NCI-H524 (cell line): ENCODE measurements at regions not wholly inside any gene's neighbourhood (a gene's known extent, or its start where the extent isn't known, plus 50 kb on each side); places are given as distances from the start of the nearest gene placed in this dataset.
A peak's percentile ranks its signal among the peaks of the same experiment; 100 is the strongest.

Experiments
- DNase-seq, 2 experiments: peaks; one replicate each; lab custom pipeline; 2025; lab: John Stamatoyannopoulos, UW

DNA sequence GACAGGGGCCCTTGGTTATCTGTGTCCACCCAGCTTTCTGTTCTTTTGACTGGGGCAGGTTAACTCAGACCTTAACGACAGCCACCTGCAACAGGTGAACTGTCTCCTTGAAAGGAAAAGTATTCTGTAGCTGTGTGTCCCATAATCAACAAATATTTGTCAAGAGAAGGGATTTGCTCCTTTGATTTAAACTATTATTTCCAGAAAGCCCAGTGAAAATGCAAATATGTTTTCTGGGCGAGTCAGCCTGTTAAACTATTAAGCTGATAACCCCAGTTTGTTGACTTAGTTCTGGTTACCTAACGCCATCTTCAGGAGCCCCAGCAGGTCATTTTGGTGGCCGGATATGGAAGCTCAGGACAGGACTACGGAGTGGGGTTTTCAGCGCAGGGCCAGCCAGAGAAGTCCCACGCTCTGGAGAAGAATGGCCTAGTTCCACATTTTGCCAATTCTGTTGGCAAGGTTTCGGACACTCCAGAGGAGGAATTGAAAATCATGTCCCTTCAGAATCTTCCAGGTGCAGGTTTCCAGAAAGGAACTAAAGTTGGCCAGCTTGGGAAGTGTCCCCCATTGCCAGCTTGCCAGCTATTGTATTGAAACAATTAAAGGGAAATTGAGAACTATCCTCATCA lies 54.5 kb downstream of the ADRA2A start:
- DNase-seq, result no peak

- DNase-seq, result no peak
Observed at GRCh38 chr10:111137007-111137406, 60.2 kb downstream of the ADRA2A start.

DNA sequence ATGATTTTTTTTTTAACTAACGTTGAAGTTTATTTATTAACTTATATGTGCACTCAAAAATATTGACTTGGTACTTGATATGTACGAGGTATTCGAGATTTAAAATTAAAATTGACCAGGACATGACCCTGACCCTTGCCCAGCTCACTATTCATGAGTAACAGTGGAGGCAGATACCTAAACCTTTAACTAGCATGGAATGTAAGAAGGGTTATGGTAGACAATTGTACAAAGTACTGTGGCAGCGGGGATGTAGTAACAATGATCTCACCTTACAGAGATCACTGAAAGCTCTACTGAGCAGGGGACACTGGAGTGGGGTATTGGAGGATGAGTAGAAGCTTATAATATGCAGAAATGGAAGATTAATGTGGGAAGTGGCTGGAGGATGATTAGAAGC lies 60.8 kb downstream of the ADRA2A start:
- DNase-seq, result no peak

DNA sequence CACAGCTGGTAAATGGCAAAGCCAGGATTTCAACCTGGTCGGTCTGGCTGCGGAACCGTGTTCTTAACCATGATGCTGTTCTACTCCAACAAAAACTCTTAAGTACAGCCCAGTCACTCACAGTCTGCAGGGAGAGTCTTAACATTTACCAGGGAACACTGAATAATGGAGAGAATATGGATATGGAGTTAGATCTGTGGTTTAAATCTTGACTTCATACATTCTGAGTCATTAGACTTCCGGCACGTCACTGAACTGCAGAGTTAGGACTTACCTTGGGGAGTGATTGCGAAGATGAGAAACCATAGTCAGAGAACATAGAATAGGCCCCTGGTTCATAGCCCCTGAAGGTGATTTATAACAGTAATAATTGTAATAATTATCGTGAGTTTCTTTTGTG lies 61.7 kb downstream of the ADRA2A start:
- DNase-seq, result no peak

GRCh38 chr10:111139567-111139966 lies 62.7 kb downstream of the ADRA2A start:
- DNase-seq, result no peak

- DNase-seq, result no peak
Observed at GRCh38 chr10:111142092-111142768, 65.4 kb downstream of the ADRA2A start.

GRCh38 chr10:111146025-111146640 lies 69.3 kb downstream of the ADRA2A start:
- no peak for DNase-seq

- DNase-seq, result no peak
Observed at GRCh38 chr10:111148025-111148424, 71.2 kb downstream of the ADRA2A start.

DNA sequence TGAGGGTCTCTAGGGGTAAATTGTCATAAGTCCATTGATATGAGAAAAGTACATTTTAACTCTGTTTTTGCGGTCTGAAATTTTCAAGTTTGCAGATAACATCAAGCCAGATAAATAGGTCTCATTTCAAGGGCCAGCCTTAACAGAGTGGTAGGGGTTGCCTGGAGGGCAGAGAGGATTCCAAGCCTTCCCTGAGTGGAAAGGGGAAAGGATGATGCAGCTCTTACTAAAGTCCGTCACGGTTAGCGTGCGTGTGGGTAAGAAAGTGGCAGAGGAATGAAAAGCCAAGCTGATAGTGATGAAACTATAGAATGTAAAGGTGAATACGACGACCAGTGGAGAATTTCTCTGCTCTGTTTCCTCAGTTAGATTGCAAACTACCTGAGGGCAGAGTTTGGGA lies 71.6 kb downstream of the ADRA2A start:
- no peak for DNase-seq

DNA sequence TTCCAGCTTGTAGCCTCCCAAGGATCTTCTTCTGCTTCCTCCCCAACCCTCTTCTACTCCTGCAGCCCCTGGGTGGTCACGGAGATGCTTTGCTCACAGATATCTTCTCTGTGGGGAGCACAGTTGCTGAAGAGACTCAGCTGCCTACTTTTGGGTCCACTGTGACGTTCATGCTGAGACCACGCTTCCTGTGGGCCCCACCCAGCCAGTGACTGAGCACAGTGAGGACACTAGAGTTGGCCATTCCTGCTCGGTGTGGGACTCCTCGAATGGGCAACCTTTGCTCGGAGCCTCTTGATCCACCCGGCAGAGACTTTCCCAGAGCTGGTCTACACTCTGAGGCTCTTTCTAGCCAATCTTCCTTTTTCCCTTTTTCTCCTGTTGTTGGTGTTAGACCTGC lies 73.9 kb downstream of the ADRA2A start:
- DNase-seq, result no peak

GRCh38 chr10:111151595-111152307 lies 74.9 kb downstream of the ADRA2A start:
- peak in 1 of 2 experiments; percentile 1 for DNase-seq

DNA sequence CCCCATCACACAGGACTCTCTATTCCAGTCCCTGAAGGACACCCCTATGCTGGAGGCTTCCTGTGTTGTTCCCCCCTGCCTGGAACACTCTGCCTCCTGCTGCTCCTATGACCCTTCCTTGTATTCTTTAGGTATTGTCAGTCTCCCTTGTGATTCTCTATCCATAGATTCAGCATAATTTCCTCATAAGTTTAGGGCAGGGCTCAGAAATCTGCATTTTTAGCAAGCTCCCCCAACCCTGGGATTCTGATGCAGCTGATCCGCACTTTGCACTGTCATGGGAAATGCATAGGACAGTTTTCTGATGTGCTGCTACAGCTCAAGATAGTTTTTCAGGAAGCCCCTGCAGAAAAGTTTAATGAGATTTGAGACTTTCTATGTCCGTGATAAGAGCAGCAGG lies 79.9 kb downstream of the ADRA2A start:
- no peak for DNase-seq

- no peak for DNase-seq
Observed at GRCh38 chr10:111158595-111158994, 81.8 kb downstream of the ADRA2A start.

DNA sequence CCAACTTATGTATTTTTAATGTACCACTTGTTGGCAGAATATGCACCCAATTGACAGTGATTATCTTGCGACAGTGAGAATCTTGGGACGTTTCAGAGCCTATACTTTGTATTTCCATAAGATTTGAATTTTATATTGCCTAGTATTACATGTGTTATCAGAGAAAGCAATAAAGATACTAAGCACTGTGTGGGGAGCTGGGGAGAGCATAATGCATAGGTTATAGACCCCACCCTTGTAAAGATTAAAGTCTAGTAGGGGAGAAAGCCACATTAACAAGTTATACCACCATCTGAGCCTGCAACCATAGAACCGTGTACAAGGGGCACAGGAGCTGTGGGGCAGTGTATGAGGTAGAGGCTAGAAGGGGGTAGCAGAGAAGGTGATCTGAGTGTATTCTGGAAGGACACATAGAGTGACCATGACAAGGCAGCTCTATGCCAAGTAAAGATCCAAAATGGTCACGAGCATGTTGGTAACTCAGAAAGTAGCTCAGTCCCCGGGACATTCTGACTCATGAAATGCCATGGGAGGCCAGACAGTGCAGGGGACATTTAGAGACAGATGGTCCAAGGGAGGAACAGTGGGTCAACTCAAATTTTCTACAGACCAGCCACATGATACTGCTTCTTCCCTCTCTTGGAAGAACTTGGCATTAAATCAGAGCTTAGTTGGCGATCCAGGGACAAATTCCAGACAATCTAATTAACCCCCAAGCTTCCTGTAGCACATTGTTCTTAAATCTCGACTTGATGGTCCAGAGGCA lies 84.5 kb downstream of the ADRA2A start:
- DNase-seq, result no peak

GRCh38 chr10:111171183-111171582 lies 94.4 kb downstream of the ADRA2A start:
- no peak for DNase-seq

- no peak for DNase-seq
Observed at GRCh38 chr10:111175787-111176186, 99.0 kb downstream of the ADRA2A start.

DNA sequence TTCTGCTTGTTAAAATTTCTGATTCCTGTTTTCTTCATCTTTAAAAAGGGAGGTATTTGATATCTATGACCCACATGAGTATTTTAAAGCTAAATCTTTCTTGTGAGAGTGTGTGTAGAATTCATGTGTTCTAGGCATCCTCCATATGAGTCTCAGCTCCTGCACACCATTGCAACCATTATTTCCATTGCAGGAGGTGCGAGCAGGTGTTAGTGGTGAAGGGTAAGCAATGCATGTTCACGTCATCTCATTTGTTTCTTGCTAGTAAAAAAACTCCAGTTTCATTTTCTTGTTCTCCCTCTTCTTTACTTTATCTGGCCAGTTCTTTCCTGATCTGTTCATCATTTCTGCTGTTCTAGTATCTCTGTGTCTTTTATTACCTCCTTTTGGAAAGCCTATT lies 100.5 kb downstream of the ADRA2A start:
- DNase-seq, result no peak

DNA sequence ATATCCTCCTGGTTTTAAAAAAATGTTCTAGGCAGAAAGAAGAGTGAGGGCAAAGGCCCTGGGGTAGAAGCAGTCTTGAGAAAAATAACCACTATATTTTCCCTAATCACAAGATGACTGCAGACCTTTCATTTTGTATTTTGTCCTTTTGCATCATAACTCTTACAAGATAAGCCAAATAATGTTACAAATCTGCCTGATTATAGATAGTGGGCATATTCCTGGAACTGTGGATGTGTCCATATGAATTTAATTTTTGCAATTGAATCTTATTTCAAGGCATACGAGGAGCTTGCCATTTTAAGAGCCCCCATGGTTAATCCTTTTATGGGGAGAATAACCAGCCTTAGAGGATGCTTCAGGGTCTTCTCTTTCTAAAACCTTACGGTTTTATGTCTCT lies 102.7 kb downstream of the ADRA2A start:
- DNase-seq, result no peak

DNA sequence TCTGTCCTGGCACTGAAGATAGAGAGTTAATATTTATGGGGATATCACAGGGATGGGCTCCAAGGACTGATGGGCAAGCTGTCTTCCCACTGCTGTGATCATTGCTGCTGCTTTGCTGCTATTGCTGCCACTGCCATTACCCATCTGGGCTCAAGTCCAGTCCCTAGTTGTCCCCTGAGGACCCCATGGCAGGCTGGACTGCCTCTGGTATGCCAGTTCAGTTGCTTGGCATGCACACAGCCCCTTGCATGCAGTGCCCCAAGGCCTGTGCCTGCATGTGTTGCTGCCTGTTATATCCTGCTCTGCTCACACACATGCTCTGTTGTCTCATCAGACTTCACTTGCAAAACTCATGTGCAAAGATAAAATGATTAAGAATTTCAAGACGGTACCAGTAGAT lies 109.5 kb downstream of the ADRA2A start:
- no peak for DNase-seq

DNA sequence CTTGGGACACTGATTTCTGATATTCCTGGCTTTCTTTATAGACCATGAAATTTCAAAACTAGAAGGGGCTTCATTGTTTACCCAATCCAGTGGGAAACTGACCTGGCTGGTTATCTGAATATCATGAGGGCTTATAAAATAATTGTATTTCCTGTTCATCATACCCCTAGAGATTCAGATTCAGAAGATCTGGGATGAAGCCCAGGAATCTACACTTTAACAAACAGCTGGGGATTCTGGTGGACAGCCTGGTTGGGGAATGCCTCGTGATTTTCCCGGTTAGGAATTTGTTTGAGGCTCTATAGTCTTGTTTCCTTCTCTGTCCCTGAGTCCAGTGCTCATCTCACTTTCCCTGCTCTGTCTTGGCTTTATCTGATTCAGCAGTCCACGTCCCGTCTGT lies 110.3 kb downstream of the ADRA2A start:
- DNase-seq, result no peak

DNA sequence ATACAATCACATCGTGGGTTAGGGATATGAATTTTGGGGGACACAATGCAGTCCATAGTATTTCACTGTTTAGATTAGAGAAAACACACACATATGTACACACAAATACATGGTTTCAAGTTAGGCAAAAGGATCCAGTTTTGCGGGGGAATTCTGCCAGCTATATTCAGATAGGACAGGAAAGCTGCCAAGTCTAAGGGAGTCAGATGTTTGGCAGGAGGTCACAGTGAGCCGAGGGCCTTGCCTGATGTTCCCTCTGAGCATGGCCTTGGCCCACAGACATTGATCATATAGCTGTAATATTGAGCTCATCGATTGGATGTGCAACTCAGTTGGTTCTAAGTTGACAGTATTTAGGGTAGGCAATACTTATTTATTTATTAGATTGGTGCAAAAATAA lies 122.8 kb downstream of the ADRA2A start:
- no peak for DNase-seq

GRCh38 chr10:111200505-111201186 lies 123.8 kb downstream of the ADRA2A start:
- no peak for DNase-seq
